Right kidney (tissue), 1 donor: ENCODE measurements at regions not wholly inside any gene's neighbourhood (a gene's known extent, or its start where the extent isn't known, plus 50 kb on each side); places are given as distances from the start of the nearest gene placed in this dataset.
"Not testable (repeated sequence)": the region's sequence is repeated elsewhere in the genome, so short reads cannot be mapped to it uniquely, and the experiment has no call there.

Source experiments
- DNase-seq: peaks from one replicate; pipeline ENCODE4 v3.0.0-alpha.2; 2016

DNA sequence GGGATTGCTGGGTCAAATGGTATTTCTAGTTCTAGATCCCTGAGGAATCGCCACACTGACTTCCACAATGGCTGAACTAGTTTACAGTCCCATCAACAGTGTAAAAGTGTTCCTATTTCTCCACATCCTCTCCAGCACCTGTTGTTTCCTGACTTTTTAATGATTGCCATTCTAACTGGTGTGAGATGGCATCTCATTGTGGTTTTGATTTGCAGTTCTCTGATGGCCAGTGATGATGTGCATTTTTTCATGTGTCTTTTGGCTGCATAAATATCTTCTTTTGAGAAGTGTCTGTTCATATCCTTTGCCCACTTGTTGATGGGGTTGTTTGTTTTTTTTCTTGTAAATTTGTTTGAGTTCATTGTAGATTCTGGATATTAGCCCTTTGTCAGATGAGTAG, 220.3 kb downstream of the NPR3 start:
- not testable (repeated sequence) for DNase-seq

DNA sequence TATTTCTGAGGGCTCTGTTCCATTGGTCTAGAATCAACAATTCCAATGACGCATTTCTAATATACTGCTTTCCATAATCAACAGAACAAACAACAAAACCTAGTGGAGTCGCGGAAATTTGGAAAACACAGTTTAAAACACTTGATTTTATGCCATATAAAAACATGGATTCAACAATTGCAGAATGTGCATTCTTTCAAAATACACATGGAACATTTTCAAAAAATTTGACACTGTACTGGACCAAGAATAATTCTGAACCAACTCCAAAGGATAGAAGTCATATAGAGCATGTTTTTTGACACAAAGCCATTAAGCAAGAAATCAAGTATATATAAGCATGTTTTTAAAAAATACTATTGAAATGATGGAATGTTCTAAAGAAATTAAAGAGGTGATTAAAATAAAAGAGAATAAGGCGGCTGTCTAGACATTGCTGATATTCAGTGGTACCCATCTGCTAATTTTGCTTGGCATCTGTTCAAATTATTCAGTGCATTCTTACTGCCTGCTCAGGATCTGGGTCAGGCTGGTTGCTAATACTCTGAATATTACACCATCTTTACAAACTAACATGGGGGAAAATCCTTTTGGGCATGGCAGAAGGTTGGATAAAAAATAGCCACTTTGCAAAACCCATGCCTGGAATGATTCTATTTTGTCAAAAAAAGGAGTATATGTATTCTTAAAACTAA, 221.3 kb downstream of the NPR3 start:
- no peak for DNase-seq

DNA sequence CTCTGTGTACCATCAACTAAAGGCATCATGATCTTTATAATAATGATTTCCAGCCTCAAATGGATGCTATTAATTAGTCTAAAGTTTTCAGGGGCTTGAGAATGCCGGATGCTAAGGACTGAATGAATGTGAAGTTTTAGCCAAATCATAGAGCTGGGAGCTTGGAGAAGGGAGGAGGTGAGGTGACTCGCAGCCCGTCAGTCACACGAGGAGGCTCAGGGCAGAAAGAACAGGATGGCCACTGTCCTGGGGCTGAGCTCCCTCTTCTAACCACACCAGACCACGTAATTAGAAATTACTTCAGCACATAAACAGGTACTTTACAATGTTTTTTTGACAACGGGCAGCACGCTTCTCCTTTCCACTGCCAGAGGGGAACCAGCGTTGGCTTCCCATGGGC, 222.6 kb downstream of the NPR3 start:
- no peak for DNase-seq

DNA sequence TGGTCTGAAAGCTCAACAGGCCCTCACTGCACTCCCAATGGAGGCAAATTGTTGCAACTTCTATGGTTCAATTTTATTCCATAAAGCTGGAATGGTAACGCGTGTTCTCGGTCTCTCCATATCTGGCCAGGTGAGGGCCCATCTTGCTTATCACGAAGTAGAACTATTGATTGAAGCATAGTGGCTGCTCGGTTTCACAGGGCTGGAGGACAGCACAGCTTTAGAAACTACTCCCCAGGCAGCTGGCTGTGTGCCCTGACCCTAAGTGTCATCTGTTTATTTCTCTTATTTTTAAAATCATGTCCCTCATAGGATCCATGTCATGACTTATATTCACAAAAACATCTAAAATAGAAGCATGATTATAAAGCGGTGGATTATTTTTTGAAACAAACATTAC, 223.4 kb downstream of the NPR3 start:
- DNase-seq = no peak

DNA sequence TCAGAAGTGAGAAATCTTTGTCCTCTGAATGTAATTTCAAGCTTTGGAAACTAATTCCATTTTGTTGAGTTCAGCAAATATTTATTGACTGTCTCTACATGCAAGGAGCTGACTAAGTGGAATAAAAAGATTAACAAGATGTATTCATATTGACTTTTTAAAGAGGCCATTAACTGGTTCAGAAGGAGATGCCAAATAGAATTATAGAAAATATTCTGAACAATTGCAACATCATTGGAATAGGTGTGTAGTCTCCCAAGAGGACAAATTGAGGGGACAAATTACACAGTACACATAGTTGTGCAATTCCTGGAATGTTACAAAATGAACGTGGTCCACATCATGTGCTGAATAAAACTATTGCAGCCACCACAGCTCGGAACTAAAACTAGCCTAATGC, 224.2 kb downstream of the NPR3 start:
- no peak for DNase-seq

DNA sequence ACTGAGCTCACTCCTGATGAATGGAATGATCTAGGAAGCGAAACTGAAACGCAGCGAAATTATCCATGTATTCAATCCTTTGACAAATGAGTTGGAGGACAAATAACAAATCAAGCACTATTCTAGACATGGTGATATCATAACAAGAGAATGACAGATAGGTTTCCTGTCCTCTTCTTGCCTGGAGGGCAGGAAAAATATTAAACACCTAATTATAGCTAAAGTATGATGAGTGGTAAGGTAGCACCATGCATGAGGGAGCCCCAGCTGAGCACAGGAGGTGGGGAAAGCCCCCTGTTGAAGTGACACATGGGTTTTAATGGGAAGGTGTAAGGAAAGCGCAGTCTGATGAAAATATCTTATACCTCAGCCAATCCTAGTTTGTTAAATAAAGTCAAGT, 225.2 kb downstream of the NPR3 start:
- no peak for DNase-seq

DNA sequence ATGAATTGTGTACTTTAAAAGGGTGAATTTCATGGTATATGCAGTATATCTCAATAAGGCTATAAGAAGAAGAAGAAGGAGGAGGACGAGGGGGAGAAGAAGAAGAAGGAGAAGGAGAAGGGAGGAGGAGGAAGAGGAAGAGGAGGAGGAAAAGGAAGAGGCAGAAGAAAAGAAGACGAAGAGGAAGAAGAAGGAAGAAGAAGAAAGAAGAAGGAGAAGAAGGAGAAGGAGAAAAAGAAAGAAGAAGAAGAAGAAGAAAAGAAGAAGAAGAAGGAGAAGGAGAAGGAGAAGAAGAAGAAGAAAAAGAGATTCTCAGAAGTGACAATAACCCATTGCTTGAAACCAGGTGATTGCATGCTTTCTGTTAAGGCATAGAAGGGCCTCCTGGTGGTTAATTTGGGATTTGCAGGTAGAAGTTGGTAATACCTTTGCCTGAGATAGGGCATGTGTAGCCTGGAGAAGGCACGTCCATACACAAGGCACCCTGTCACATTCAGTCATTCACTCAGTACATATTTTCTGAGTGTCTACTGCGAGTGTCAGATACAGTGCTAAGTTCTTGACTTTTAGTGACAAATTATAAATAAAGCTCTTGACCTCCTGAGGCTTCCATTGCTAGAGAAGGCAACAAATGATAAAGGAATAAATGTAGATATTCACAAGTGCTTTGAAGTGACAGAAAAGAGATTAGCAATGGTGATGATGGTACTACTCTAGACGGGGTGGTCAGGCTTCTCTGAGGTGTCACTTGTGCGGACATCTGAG, 231.3 kb downstream of the NPR3 start:
- DNase-seq = no peak

DNA sequence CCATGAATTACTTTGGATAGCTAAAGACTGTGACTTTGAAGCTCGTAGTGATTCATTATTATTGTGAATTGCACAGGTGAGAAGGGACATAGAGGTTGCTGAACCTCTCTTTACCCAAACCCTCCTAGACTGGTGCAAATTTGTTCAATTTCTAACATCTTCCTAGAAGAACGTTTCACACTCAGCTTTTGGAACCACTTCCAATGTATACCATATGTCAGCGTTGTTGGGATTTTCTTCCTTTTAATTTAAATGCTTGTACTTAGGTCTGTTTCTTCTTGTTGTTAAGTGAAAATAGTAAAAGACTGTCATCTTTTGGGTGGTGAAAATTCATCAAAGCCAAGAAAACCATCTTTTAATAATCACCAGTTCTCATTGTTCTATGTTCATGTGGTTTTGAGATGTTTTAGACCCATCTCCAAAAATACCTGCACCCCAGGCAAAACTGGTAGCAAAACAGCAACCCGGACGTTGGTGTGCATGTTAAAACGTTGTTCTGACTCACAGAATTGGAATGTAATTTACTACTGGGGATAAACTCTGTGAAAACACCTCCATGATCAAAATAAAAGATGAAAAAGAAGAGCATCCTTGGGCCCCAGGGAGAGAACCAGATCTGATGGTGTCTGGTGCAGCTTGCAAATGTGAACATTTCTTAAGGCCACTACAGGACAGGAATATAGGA, 238.3 kb downstream of the NPR3 start:
- no peak for DNase-seq

DNA sequence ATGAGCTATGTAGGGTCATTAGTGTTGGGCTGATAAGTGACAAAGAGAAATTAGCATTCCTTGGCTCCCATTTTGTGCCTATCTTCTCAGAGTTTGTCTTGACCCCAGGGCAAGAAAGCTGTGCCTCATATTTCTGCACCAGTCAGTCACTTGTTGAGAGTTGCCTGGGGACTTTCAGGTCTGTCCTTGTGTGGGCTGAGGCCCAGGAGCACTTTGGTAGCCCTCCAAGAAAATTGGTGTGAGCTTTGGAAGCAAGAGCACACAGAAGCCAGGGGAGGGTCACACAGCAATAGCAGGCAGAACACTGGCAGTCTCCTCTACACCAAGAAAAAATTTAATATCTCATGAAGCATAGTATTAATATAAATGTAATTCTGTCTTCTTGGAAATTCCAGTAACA, 239.9 kb downstream of the NPR3 start:
- no peak for DNase-seq

DNA sequence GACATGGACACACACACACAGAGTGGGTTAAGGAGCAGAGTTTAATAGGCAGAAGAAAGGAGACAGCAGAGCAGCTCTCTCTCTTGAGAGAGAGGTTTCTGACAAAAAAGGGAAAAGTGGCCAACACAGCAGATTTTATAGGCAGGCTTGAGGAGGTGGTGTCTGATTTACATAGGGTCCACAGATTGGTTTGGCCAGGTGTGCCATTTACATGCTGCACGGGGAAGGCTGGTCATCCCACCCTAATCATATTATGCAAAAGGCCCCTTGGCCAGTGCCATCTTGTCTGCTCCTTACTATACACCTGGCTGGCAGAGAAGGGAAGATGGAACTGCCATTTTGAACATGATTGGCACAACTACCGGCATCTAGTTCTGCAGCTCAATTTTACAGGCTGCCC, 240.8 kb downstream of the NPR3 start:
- DNase-seq = no peak

DNA sequence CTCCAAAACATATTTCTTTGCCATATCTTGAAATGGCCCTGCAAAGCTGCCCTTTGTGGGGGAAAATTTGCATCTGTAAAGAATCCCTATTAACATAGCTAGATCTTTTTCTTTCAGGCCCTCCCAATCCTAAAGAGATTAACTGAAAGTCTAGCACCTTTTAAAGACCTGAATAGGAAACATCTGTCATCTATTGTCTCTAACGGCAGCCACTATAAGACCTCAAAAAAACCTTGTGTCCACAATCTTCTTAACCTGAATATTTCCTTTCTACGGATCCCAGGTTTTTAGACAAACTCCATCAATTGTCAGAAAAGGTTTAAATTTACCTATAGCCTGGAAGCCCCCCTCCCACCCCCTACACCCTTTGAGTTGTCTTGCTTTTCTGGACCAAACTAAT, 241.3 kb downstream of the NPR3 start:
- DNase-seq = not testable (repeated sequence)

DNA sequence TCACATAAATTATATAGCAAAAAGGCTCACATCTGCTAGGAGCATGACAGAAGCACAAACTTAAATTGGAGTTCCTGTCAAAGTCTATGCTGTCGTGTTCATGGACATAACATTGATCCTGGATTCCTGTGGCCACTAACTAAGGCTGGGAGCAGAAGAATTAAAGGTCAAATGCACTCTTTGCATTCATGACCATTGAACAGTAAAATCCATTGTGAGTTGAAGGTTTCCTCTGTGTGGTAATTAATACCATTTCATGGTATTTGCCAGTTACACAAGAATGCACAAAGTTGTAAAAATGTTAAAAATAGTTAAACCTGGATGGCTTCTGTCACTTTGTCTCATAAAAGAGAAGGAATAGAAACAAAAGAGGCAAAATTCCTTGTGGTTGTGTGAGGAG, 242.6 kb downstream of the NPR3 start:
- DNase-seq = no peak

DNA sequence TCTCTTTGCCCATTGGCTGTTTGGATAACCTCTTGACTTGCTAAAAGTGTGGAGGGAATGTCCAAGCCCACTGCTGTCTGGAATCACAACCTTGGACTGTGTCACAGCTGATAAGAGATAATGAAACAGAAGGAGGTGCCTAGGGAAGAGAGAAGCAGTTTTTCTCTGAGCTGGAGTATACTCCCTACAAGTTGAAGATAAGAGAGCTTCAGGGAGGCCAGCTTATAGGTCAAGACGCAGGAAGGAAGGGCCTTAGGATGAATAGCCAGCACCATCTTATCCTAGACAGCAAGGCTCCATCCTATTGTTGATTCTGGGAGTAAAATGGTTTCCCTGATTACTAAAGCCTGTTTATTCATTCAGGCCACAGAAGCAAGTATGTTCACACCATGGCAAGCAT, 244.7 kb downstream of the NPR3 start:
- no peak for DNase-seq

DNA sequence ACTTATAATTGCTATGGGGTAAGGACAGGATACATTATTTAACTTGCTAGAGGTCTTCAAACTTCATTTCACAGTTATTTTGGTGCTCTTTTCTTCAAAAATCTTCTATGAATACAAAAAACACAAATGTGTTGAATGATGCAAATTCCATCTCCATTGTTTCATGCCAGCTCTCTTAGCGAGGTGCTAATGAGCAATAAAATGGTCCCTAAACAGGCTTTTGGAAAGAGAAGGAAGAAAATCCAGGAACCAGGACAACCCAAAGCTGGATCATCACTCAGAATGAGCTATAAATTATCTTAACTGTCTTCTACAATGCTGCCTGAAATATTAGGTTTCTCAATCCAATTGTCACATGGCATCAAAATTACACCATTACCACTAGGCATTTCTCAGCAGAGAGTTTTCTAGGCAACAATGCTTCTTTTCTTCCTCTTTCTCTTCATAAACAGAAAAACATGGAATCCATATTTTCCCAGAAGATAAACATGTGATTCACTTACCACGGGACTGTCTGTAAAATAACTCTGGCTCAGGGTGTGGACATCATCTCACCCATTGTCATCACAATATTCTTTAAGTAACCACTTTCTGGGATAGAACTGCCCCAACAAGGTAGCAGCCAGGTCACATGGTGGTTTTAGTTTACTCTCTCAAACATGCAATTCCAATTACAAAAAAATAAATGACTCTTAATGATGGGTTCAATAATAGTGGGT, 249.4 kb downstream of the NPR3 start:
- no peak for DNase-seq

DNA sequence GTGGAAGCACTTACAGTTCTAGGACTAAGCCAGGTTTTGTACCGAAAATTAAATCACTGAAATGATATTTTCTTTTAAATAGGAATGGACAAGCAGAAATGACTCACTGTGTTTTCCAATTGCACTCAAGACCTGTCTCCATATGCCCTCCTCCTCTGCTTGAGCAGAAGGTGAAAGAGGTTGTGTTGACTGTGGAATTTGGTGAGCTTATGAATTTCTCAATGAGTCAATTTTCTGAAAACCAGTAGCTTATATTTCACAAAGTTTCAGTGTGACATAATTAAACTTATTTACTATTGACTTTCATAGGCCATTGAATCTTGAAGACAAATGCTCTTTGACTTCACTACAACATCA, 249.9 kb downstream of the NPR3 start:
- no peak for DNase-seq

DNA sequence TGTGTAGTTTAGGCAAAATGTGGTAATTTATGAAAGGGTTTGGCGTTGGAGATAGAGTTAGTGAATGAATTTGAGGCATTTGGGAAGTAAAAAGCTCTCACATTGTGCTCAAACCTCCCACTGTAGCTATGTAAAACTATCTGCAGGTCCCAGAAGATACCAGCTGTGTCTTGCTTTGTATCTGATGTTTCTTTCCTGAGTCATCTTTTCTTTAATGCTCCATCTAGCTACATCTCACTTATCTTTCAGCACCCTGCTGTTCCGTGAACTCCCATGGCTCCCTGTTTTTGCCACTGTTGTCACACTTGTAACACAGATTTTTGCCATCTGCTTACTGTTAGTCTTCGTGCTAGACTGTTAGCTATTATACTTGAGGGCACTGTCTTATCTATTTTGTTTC, 253.1 kb downstream of the NPR3 start:
- no peak for DNase-seq

DNA sequence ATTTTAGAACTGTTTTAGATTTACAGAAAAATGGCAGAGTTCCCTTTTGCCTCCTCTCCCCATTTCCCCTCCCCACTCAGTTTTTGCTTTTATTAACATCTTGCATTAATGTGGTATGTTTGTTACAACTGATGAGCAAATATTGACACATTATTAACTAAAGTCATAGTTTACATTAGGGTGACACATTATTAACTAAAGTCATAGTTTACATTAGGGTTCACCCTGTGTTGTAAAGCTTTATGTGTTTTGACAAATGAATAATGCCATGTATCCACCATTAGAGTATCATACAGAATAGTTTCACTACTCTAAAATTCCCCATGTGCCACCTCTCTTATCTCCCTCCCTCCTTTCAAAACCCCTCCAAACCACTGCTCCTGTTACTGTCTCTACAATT, 262.5 kb downstream of the NPR3 start:
- no peak for DNase-seq

DNA sequence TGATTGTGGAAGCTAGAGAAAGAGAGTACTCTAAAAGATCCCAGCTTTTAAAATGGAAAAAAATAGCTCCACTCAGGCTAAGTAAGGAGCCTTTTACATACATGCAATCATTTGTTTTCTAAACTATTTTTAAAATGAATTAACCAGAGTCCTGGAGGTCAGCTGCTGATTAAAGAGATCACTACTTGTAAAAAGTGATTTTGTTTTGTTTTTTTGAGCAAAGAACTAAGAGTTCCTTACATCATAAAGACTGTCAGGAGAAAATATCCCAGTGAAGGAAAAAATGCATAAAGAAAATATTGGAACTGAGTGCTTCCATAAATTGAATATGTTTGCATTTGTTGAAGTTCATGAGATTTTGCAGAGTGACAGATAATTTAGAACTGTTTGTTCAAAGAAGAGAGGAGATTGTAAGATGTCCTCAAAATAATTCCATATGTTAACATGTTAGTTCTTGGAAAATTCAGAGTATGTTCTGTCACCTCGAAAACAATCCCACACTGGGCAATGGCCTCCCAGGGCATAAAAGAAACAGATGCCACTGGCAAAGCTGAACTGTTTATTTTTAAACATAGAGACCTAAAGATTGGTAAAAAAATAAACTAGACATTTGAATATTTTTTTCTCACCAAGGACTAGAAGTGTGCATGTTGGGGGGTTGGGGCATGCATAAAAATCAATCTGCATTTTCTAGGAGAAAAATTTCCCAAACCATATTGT, 264.7 kb downstream of the NPR3 start:
- DNase-seq = no peak

DNA sequence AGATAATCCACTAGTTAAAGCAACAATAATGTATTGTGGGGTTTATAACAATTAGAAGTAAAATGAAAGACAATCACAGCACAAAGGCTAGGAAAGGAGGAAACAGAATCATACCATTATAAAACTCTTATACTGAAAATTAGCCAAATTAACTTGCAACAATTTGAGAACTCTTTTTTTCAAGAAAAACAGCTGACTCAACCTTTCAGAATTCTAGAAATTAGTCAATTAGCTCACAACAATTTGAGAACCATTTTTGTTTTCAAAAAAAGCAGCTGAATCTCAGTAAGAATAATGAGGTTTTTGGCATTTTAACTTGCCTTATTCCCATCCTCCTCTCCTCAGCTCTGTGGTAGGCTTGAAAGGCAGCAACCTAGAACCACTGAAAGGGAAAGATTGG, 269.9 kb downstream of the NPR3 start:
- no peak for DNase-seq

DNA sequence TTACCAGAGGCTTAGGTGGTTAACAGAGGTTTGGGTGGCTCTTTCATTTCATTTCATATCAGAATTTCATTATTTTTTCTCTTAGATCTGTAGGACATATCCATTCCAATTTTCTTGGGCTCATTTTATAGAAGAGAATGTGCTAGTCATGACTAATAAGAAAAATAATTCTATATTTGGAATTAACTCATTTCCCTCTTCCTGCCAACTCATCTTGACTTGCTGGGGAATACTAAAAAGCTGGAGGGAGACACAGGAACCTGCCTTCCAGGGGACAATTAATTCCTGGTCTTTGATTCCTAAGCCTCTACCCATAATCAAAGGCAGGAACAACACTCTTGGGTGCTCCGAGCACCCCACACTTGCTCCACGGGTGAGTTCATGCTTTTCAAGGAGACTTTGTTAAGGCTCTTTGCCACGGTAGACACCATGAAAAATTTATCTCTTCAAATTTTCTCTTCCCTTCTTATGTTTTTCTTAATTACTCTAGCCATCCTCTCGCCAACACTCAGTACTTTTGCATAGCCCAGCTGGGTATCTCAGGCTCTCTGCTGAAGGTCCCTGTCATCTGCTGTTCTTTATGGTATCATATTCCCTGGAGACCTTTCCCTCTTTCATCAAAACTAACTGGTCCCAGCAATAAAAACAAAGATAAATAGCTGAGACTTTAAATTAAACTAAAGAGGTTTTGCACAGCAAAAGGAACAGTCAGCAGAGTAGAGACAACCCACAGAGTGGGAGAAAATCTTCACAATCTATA, 273.9 kb downstream of the NPR3 start:
- DNase-seq = no peak

DNA sequence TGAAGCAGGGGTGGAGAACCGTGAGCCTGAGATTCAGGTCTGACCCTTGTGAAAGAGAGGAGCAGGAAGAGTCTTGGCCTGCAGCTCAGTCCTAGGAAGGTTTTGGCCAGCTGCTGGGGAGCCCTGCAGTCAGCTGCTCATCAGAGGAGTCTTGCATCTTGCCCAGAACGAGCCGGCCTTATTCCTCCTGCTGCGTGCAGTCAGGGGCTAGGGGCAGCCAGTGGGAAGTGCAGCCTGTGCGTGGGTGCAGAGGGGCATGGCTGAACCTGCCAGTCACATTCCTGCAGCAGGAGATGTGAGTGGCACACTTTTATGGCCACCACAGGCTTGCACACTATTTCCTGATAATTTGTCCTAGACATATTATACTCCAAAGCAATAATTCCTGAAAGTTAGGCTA, 278.7 kb downstream of the NPR3 start:
- no peak for DNase-seq
